ENCODE measurements at regions not wholly inside any gene's neighbourhood (a gene's known extent, or its start where the extent isn't known, plus 50 kb on each side); places are given as distances from the start of the nearest gene placed in this dataset.

GRCh38 chr1:37267111-37267835 is 207.1 kb upstream of the ZC3H12A start:
- in situ Hi-C loops (cut with MboI; ENCODE audit: low pct_unique_long_range_greater_than_20kb, low sequenced_read_pairs, unreplicated experiment): no loop called here
- no peak for DNase-seq (ENCODE audit: low spot score)
- no peak for TF ChIP-seq CTCF (IDR thresholded peaks at IDR 0.05; ENCODE audit: extremely low read depth, insufficient read depth, missing control alignments)

- no peak for TF ChIP-seq CTCF (IDR thresholded peaks at IDR 0.05; ENCODE audit: extremely low read depth, insufficient read depth, missing control alignments)
- DNase-seq (ENCODE audit: low spot score): no peak
- in situ Hi-C loops (cut with MboI; ENCODE audit: low pct_unique_long_range_greater_than_20kb, low sequenced_read_pairs, unreplicated experiment): no loop called here
Observed at GRCh38 chr1:37270639-37271038, 203.7 kb upstream of the ZC3H12A start.

- in situ Hi-C loops (cut with MboI; ENCODE audit: low pct_unique_long_range_greater_than_20kb, low sequenced_read_pairs, unreplicated experiment): no loop called here
- no peak for DNase-seq (ENCODE audit: low spot score)
Observed at GRCh38 chr1:37272626-37273025, 201.8 kb upstream of the ZC3H12A start.

GRCh38 chr1:37274486-37274885 is 199.9 kb upstream of the ZC3H12A start:
- in situ Hi-C loops (cut with MboI; ENCODE audit: low pct_unique_long_range_greater_than_20kb, low sequenced_read_pairs, unreplicated experiment): no loop called here
- DNase-seq (ENCODE audit: low spot score): no peak
- no peak for TF ChIP-seq CTCF (IDR thresholded peaks at IDR 0.05; ENCODE audit: extremely low read depth, insufficient read depth, missing control alignments)

More at GRCh38 chr1:37272626-37273025, 201.8 kb upstream of the ZC3H12A start:
- TF ChIP-seq CTCF (IDR thresholded peaks at IDR 0.05; ENCODE audit: extremely low read depth, insufficient read depth, missing control alignments): no peak

- DNase-seq (ENCODE audit: low spot score): no peak
- TF ChIP-seq CTCF (IDR thresholded peaks at IDR 0.05; ENCODE audit: extremely low read depth, insufficient read depth, missing control alignments): no peak
Observed at GRCh38 chr1:37274938-37275631, 199.3 kb upstream of the ZC3H12A start.

GRCh38 chr1:37277366-37277765 is 197.0 kb upstream of the ZC3H12A start:
- in situ Hi-C loops (cut with MboI; ENCODE audit: low pct_unique_long_range_greater_than_20kb, low sequenced_read_pairs, unreplicated experiment): no loop called here
- TF ChIP-seq CTCF (IDR thresholded peaks at IDR 0.05; ENCODE audit: extremely low read depth, insufficient read depth, missing control alignments): no peak
- no peak for DNase-seq (ENCODE audit: low spot score)

More at GRCh38 chr1:37274938-37275631, 199.3 kb upstream of the ZC3H12A start:
- in situ Hi-C loops (cut with MboI; ENCODE audit: low pct_unique_long_range_greater_than_20kb, low sequenced_read_pairs, unreplicated experiment): no loop called here

All from GM13977 (cell line).